Activated T-cell treated with anti-CD3 and anti-CD28 coated beads for 48 hours (primary cell): ENCODE measurements at regions not wholly inside any gene's neighbourhood (a gene's known extent, or its start where the extent isn't known, plus 50 kb on each side); places are given as distances from the start of the nearest gene placed in this dataset.

Source experiments
- DNase-seq: peaks from one replicate; pipeline ENCODE4 v3.0.0-alpha.2; 2020; ENCODE audit warnings: low read depth

DNA sequence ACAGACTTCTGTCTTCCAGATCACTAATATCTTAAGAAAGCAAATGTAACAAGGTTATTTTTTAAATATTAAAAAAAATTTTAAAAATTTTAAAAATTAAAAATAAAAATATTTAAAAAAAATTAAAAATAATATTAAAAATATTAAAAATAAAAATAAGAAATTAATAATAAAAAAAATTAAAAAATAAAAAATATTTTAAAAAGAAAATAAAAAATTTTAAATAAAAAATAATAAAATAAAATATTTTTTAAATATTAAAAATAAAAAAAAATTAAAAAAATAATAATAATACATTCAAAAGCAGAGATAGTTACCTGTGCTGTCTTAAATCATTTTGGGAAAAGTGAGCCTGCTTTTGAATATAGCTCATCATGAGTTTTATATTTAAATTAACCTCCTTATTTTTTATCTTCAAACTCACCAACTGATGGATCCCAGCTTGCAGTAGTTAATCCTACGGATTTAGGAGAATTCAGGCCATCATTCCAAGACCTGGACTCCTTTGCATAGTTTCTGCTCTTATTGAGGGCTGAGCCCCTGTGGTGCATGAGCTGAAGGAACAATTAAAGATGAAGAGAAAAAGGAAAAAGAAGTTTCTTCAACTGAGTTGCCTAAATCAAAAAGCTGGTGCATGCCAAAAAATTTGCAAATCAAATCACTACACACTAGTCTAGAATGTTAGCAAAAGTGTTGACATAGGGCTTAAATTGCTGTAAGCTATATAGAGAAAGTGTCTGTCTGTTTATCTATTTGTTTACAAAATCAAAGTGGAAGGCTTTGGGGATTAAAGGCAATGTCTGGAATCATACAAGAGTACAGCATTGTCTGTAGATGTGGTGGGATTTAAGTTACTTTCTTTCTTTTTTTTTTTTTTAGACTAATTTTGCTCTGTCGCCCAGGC, 50.5 kb upstream of the ZNF438 start:
- DNase-seq: no peak

DNA sequence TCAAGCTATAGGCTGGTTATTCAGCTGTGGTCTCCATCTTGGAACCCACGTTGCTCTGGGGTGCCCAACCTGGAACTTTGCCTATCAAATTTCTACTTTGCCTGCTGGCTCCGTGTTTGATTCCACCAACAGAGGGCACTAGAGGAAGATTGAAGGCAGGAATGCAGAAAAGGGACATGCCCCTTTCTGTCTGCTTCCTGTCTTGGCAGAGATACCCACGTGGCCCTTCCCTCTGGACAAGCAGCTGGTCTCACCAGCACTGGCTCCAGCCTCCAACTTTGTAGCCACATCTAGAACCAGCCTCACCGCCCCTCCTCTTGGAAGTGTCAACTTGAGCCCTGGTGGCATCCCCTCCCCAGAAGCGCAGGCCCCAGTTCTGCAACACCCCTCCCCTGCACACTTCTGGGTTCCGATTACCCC, 52.1 kb upstream of the ZNF438 start:
- DNase-seq: peak; percentile 58

DNA sequence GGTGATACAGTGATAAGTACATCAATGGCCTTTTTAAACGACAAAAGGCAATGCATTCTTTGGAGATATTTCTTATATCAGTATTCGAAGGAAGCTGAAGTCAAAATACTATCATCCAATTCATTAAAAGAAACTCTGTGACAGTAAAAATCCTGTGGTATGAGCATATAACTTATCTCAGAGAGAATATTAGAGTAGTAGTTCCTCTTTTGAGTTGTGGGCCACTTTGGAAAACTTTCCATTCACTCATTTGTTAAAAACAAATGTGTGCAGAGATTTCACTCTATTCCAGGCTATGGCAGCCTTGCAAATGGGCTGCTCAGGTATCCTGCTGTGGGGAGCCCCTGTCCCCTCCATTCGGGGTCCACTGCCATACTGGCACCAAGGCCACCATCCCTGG, 55.3 kb upstream of the ZNF438 start:
- no peak for DNase-seq

DNA sequence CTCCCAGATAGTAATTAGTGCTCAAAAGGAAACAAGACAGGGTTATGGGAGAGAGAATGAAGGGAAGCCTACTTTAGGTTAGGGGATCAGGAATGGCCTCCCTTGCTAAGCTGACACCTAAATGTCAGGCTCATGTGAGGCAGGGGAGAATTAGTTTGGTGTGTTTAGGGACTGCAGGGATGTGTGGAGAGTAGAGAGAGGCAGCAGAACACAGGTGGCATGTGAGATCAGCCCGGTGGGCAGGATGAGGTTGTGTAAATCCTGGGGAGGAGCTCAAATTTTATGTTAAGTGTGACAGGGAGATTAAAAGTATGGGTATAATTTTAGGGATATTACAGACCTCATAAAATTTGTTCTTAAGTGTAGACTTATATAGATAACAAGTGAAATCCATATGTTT, 56.2 kb upstream of the ZNF438 start:
- DNase-seq: no peak

DNA sequence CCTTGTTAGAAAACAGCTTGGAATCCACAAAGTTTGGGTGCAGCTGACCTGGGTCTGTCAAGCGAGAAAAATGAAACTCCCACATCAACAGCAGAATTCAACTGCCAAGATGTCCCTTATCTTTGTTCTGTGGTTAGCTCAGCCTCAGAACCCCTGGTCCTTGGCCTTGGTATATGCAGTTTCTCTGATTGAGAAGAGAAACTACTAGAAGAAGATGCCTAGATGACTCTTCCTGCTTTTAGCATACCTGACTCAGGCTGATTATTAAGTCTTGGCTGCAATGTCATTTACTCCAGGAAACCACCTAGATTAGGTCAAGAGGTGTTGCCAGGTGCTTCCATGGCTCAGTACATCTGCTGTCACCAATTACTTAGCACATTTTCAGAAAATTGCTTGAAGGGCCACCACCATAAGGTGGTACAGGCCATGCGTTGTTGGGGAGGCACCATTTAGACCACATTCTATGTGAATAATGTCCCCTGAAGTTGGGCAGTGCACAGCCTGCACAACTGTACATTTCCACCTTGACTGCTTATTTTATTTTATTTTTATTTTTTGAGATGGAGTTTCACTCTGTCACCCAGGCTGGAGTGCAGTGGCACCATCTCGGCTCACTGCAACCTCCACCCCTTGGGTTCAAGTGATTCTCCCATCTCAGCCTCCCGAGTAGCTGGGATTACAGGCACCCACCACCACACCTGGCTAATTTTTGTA, 59.4 kb upstream of the ZNF438 start:
- DNase-seq: no peak

DNA sequence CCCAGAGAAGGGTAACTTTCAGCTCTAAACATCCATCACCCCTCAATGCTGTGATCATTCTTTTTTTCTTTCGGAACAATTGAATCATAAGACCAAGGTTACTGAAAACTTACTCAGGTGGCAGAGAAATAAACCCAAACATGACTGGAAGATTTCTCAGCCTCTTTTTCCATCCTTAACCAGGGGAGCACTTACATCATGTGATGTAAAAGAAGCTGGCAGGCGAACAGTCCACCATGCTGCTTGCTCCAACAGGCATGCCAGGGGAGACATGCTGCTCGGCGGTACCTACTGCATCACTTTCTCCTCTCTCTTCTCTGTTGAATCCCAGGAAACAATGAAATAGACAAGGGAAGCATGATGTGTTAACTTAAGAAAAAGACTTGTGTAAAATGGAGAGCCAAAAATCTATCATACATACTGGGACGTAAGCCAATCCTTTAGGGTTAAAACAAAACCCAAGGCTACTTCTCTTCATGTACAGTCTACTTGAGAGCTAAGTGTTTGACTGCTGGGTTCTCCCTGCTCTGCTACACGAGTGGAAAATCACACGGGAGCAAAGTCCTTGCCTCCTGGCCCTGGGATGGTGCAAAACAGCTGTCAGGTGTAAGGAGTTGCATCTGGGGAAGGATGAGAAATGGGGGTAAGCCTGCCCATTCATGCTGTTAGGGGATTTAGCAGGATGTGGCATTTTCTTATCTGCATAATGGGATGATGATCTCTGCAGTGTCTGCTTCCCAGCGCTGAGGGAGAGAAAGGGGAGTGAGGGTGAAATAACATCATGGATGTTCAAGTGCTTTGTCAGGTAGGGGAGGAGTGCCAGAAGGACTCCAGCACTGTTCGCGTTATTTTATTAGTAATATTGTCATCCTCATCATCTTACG, 64.3 kb upstream of the ZNF438 start:
- no peak for DNase-seq

DNA sequence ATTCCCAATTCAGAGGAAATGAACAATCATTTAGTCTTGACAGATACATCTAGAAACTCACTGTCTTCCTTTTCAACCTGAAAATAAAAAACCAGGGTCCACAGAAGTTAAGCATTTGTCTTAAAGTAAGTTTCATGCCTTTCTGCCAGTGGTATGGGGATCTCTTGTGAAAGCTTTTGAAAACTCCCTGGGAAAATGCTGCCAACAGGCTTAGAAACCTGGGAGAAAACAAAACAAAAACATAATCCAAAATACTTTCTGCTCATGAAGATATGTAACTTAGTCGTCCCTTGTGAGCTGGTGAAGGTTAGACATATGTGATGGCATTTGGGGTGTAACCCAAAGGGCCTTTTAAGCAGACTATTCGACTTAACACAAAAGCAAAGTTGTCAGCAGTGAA, 66.4 kb upstream of the ZNF438 start:
- no peak for DNase-seq

DNA sequence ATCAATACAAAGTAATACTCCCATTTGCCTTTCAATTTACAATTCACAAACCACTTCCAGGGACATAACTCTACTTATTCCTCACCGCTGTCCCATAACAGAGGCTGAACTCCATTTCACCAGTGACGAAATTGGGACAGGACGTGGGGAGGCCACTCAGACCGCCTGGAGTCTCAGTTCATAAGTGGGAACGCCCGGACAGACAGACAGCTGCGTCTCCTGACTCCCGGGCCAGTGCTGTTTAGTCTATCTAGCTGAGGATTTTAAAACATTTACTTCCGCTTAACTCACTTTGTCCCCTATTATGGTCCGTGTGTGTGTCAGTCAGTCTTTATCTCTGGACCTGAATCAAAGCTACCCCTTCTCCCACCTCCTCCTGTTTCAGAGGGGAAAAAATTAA, 67.4 kb upstream of the ZNF438 start:
- DNase-seq: no peak

DNA sequence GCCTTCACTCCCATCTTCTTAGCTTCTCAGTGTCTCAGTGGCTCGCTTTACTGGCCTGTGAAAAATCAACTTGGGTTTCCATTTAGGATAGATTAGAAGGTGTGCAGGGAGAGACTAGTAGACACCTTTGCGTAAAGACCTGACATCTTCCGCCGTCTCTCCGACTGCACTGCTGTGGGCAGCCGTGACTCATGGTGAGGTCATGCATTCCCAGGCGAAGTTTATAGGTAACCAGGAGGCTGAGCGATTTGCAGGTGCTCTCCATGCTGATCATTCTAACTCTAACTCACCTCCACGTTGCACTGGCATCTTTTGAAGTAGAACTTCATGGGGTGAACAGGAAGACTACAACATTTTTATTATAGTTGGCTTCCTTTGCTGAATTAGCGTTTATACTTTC, 68.0 kb upstream of the ZNF438 start:
- DNase-seq: peak; percentile 42

DNA sequence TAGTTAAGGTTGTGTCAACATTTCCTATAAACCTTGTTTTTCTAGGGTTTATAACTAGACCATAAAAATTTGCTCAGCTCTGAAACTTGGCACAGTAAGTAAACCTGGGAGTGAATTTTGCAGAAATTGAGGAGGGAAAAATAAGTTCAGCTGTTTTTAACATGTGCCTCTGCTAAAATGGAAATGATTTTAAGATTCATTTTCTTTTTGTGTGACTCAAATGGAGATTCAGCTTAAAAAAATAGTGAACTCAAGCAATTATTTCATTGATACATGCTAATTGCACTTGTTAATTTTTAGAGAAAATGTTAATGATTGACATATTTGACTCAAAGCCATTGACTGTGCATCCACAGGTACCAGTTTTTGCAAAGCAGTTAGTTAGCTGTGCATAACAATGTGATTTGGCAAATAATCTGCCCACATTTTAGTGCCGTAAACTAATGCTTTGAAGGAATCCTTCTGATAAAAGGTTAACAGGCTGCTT, 68.5 kb upstream of the ZNF438 start:
- no peak for DNase-seq

DNA sequence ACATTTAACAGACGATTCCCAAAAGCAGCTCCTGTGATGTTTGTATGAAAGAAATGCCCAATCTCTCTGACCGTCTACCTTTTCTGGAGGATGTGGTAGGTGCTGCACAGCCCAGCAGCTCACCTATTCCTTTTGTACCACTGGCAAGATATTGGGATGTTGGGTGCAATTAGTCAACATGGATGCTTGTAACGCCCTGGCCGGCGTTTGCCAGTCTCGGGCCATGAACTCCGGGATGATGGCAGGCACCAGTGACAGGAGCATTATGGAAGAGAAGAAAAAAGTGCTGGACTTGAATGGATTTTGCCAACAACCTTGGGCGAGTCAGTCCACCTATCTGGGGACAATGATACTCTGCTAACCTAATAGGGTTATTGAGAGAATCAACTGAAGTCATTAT, 69.0 kb upstream of the ZNF438 start:
- DNase-seq: no peak

DNA sequence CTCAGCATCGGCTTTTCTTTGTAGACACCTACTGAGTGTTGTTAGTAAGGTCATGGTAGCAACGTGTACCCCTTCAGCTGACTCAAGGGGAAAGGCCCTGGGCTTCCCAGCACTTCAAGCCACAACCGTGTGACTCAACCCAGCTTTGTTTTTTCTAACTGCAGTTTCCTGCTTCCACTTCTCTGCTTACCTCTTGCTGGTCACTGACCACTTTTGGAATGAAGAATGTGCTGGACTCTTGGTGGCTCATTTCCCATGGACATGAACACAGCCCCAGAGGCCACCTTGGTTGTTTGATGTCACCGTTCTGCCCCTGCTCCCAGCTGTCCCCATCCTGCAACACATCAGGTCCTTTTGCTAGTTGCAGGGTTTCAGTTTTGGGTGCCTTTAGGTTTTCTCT, 69.5 kb upstream of the ZNF438 start:
- peak; percentile 60 for DNase-seq

DNA sequence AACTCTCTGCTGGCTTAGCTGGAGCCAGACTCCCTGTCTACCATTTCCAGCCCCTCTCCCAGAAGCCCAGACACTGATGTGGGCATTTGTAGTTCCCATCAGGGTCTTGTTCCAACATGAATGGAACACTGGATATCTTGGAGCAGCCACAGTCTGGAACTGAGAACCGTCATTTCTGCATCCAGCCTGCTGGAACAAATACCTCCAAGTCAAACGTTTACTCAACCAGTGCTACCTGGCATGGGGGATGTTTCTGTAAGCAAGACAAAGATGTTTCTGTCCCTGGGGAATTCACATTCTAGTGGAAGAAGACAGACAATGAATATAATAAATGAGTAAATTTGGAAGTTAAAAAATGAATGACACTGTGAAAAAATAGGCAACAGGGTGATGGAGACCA, 70.8 kb upstream of the ZNF438 start:
- DNase-seq: no peak

DNA sequence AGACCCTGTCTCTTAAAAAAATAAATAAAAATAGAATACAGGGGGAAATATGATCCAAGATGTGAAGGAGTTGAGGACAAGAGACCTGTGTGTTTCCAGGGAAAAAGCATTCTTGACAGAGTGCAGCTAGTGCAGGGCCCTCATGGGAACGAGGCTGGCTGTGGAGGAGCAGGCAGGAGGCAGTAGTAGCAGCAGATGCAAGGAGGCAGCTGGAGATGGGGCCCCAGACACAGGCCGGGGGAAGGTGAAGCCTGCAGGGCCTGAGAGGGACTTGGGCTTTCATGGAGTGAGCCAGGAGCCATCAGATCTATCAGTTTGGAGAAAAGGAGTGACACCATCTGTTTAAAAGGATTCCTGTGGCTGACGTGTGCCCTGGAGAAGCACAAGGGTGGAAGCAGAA, 71.4 kb upstream of the ZNF438 start:
- no peak for DNase-seq

DNA sequence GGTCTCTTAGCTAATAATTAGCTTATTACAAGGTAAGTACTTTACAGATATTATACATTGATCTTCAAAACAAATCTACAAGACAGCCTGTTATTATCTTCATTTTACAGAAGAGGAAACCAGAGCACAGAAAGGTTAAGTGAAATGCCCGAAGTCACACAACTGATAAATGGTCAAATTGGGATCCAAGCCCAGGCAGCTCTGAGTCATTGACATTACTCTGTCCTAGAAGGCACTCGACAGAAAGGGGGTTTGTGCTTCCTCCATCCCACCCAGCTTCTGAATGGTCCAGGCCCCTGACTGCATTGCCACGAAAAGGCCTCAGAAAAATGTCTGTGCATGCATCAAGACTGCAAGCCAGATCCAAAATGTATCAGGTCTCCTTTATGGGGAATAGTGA, 81.3 kb upstream of the ZNF438 start:
- DNase-seq: no peak

DNA sequence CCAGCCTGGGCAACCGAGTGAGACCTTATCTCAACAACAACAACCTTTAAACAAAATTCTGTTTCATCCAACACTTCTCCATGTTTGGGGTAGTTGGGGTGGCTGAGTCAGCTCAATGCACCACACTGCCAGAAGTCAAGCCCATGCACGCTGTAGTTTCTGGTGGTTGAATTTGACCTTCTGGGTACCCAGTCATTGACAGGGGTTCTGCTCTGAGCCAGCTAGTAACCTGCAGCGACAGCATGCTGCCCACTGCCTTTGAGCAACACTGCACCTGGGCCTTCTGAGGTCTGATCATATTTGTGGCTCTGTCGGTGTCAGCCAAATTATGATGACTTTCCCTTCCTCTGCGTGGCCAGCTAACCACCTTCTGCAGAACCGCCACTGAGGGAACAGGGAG, 84.6 kb upstream of the ZNF438 start:
- no peak for DNase-seq

DNA sequence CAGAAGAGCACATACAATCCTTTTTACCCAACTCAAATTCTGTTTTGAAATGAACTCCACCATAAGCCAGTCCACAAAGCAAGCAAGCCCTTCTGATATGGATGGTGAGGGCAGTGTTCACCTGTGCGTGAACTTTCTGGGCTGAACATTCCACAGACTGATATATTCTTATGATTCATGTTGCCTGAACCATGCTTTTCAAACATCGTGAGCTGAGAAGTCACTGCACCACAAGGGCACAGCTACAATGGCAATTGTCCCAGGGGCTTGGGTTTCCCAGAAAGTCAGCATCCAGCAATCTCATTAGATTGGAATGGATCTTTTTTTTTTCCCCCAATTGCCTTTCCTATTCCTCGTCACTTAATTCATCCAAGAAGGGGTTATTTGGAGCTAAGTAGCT, 86.9 kb upstream of the ZNF438 start:
- DNase-seq: no peak

DNA sequence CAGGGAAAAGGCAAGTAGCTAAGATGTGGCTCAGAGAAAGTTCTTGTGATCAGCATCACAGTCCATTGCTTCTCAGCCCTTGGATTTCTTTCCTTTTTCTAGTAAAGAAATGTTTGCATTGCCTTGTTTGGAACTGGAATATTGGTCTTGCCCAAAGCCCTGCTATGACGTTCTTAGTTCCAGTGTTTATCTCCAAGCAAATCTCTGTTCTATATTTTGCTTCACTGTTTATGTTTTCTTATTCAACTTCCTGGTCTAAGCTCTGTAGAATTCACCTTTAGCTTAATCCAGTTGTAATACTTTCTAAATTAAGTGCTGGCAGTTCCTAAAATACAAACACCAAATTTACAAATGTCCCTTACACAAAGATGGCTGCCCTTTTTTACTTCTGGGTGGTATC, 88.7 kb upstream of the ZNF438 start:
- DNase-seq: no peak

DNA sequence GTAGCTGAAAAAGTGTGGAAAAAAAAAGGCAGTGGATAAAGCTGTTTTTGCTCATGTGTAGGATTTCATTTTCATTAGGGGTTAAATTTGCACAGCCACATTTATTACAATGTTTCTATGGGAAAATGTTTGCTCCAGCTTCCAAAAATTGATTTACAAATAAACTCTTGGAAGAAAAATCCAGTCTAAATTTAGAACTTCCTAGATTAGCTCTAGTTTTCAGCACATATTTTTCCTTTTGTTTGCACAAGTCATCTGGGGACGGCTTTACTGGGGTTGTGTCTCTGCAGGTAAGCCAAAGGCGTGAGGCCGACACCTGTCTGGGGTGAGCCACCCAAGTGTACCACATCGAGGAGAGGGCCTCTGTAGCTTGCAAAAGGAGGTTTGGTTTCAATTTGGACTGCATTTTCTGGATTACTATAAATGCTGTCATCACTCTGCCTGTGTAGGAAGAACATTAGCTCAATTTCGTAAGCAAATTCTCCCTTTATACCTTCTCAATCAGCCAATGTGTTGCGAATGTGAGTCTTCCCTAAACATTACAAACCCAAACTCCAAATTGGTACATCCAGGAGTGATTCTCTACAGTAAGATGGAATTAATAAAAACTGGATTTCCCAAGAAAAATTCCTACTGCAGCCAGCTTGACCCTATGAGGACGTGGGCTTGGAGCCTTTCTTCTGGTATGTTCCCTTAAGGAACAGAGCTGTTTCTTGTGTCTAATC, 89.5 kb upstream of the ZNF438 start:
- DNase-seq: no peak

DNA sequence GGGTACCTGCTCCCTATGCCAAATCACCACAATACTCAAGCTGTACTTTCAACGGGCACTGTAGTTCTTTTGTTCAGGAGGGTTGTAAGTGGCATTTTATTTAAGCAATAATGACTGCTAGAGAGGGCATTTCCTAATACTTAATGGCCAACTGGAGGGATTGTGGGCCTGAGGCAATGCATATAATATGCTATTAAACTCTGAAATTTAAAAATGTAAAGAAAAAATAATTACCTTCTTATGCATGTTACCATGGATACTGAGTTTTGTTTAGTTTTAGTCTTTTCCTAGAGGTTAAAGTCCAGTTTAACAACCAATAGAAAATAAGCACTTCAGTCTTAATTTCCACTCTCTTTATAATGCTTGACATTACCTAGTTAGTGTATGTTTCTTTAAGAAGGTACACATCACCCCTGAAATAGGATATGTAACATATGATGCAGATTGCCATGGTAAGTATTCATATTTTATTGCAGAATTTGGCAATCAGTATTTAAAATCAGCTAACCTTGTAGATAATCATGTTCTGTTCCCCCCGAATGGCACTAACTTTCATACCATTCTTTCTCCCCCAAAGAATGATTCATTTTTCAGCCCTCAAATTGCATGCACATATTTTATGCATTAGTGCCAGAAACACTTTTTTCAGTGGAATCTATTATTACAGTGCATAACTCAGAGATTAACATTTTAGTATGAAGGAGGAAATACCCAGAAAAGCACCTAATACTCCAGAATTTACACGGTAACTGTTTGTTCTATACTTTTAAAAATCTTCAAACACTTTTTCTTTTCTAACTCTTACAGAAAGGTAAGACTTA, 90.3 kb upstream of the ZNF438 start:
- DNase-seq: no peak

DNA sequence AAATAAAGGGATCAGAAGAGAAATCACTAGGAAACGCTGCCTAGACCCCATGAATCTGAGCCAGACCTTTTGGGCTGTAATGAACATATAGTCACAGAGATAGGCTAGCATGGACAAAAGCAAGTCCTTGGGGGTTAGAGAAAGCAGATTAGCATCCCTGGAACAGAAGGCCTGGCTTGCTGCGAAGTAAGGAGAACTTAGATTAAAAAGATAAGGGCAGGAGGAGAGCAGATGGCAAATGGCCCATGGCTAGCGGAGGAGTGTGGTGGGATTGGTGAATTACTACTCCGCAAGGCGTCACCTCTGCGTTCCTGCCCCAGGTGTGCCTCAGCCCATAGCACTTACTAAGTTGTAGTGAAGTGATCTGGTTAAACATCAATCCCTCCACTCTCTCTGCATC, 92.3 kb upstream of the ZNF438 start:
- no peak for DNase-seq
